Thyroid gland (tissue), 4 donors: ENCODE measurements at regions not wholly inside any gene's neighbourhood (a gene's known extent, or its start where the extent isn't known, plus 50 kb on each side); places are given as distances from the start of the nearest gene placed in this dataset.

Experiments used
- DNase-seq, 2 donors: peaks; one replicate each; pipeline ENCODE4 v3.0.0-alpha.2; 2019
- H3K27ac ChIP-seq, 3 donors: fragments of 200-600 bp; sonication (generic); 1 replicate in 2 of 3; 2 replicates in 1 of 3; pipeline ENCODE4 v1.5.1; 2016 to 2019; ENCODE audit warnings: mild to moderate bottlenecking in 1 of 3, moderate library complexity in 1 of 3
- H3K27me3 ChIP-seq: fragments of 200-600 bp; sonication (generic); one replicate; pipeline ENCODE4 v1.5.1; 2019
- H3K36me3 ChIP-seq, 2 donors: fragments of 200-600 bp; sonication (generic); one replicate each; pipeline ENCODE4 v1.5.1; 2016 to 2019
- H3K4me1 ChIP-seq, 2 donors: fragments of 200-600 bp; sonication (generic); one replicate each; pipeline ENCODE4 v1.5.1; 2017 to 2019
- H3K4me3 ChIP-seq, 3 donors: fragments of 200-600 bp; sonication (generic); replicated peaks in 1 of 3; 1 replicate in 2 of 3; 2 replicates in 1 of 3; pipeline ENCODE4 v1.5.1; 2016; ENCODE audit warnings: mild to moderate bottlenecking in 1 of 3
- H3K9me3 ChIP-seq: fragments of 200-600 bp; sonication (generic); one replicate; pipeline ENCODE4 v1.5.1; 2017
- CTCF ChIP-seq, 6 experiments: fragments of 200-600 bp in 3 of 6; fragments of 450-650 bp in 3 of 6; sonication (generic) in 3 of 6; IDR thresholded peaks; one replicate each; pipeline ENCODE4 v1.5.1; 2016 to 2019; ENCODE audit warnings: antibody characterized with exemption in 6 of 6, mild to moderate bottlenecking in 2 of 6, inconsistent platforms in 1 of 6, moderate library complexity in 1 of 6
- POLR2A ChIP-seq, 2 donors: fragments of 450-650 bp; IDR thresholded peaks; one replicate each; pipeline ENCODE4 v1.6.1; 2017; ENCODE audit warnings: antibody characterized with exemption in 2 of 2, mild to moderate bottlenecking in 2 of 2, moderate library complexity in 1 of 2
- WGBS, 2 donors: methylation state at CpG; one replicate each; pipeline ENCODE4 v1.1.5; 2017; 5-methylcytosine and 5-hydroxymethylcytosine counted together
- intact Hi-C: fragments of 100-400 bp; cut with DNase I; formaldehyde crosslinking; loops from one replicate; pipeline ENCODE4 v1.15.1; 2023

GRCh38 chrX:139234898-139235297, 295.6 kb upstream of the F9 start:
- WGBS, 2 donors: 94 to 96% methylated on average over 3 of the region's 3 CpGs
- Histone ChIP-seq H3K9me3 (no peaks in the 10 kb centered on the region), H3K27ac (no peak overlapping the region), H3K27me3 (no peaks in the 10 kb centered on the region), H3K36me3 (no peaks in the 10 kb centered on the region), H3K4me3 (no peak overlapping the region), H3K4me1 (no peaks in the 10 kb centered on the region)
- intact Hi-C loops: no loop called here
- no peak for DNase-seq
- TF ChIP-seq POLR2A (IDR thresholded peaks at IDR 0.05) (no peak), CTCF (IDR thresholded peaks at IDR 0.05) (no peak)

GRCh38 chrX:139224953-139225665, 305.4 kb upstream of the F9 start:
- no peaks in the 10 kb centered on the region for H3K4me1 ChIP-seq
- no peak overlapping the region for H3K4me3 ChIP-seq
- H3K27ac ChIP-seq: no peak overlapping the region
- intact Hi-C loops: no loop called here
- H3K27me3 ChIP-seq: no peaks in the 10 kb centered on the region
- H3K36me3 ChIP-seq: no peaks in the 10 kb centered on the region
- DNase-seq: peak in 1 of 2 donors; percentile 9
- no peak for TF ChIP-seq CTCF (IDR thresholded peaks at IDR 0.05)
- no peaks in the 10 kb centered on the region for H3K9me3 ChIP-seq
- 36 to 40% methylated on average over 2 to 7 of the region's 10 CpGs for WGBS, 2 donors

- Histone ChIP-seq H3K9me3 (no peaks in the 10 kb centered on the region), H3K4me3 (no peak overlapping the region), H3K36me3 (no peaks in the 10 kb centered on the region), H3K27ac (no peak overlapping the region), H3K4me1 (no peaks in the 10 kb centered on the region), H3K27me3 (no peaks in the 10 kb centered on the region)
- DNase-seq: no peak
- 88 to 89% methylated on average over 4 to 7 of the region's 9 CpGs for WGBS, 2 donors
- intact Hi-C loops: no loop called here
- TF ChIP-seq POLR2A (IDR thresholded peaks at IDR 0.05) (no peak), CTCF (IDR thresholded peaks at IDR 0.05) (no peak)
These were observed 307.9 kb upstream of the F9 start for GRCh38 chrX:139222511-139223200.

- Histone ChIP-seq H3K27me3 (no peaks in the 10 kb centered on the region), H3K9me3 (no peaks in the 10 kb centered on the region), H3K36me3 (no peaks in the 10 kb centered on the region), H3K4me3 (no peak overlapping the region), H3K27ac (no peak overlapping the region), H3K4me1 (no peaks in the 10 kb centered on the region)
- 78 to 87% methylated on average over 3 of the region's 3 CpGs for WGBS, 2 donors
- intact Hi-C loops: no loop called here
- DNase-seq: no peak
- TF ChIP-seq CTCF (IDR thresholded peaks at IDR 0.05) (no peak), POLR2A (IDR thresholded peaks at IDR 0.05) (no peak)
These were observed 317.3 kb upstream of the F9 start for GRCh38 chrX:139213241-139213709.

- no peak for TF ChIP-seq POLR2A (IDR thresholded peaks at IDR 0.05)
- no peak for TF ChIP-seq CTCF (IDR thresholded peaks at IDR 0.05)
- Histone ChIP-seq H3K27ac (no peak overlapping the region), H3K4me3 (no peak overlapping the region), H3K36me3 (no peaks in the 10 kb centered on the region), H3K4me1 (no peaks in the 10 kb centered on the region), H3K27me3 (no peaks in the 10 kb centered on the region), H3K9me3 (no peaks in the 10 kb centered on the region)
- intact Hi-C loops: no loop called here
- DNase-seq: no peak
- 26% methylated on average over 8 of the region's 8 CpGs for WGBS, 2 donors
These were observed 318.9 kb upstream of the F9 start for GRCh38 chrX:139211568-139212182.
